ENCODE measurements at regions not wholly inside any gene's neighbourhood (a gene's known extent, or its start where the extent isn't known, plus 50 kb on each side); places are given as distances from the start of the nearest gene placed in this dataset.

GRCh38 chr6:40124924-40125323, 190.7 kb upstream of the MOCS1 start:
- Histone ChIP-seq H3K36me3 (ENCODE audit: control insufficient read depth, insufficient read depth, low read length) (no peaks in the 10 kb centered on the region), H3K27me3 (replicated peaks; ENCODE audit: control insufficient read depth, insufficient read depth, low read length) (no peaks in the 10 kb centered on the region), H3K4me3 (replicated peaks; ENCODE audit: low read depth, low read length) (no peak overlapping the region)
- no peak for DNase-seq (ENCODE audit: extremely low read depth, insufficient read length)
- no peak for TF ChIP-seq CTCF (IDR thresholded peaks at IDR 0.05; ENCODE audit: insufficient read depth, low read length, poor library complexity, severe bottlenecking)

DNA sequence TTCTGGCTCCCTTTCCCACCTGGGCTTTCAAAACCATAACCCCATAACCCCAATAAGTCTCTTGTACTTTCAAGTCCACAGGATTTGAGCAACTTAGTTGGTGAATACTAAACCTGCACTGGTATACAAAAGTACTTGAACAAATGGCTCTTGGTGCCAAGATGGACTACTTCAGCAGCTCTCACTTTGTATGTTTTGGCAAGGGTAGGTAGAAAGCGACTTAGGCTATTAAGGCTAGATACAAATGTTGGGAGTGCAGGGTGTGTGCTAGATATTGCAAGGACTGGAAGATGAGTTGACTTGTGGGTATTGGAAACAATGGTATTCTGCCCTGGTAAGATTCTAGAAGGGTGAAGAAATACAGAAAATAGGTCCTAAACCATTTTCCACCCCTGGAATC, 182.6 kb upstream of the MOCS1 start:
- Histone ChIP-seq H3K36me3 (ENCODE audit: control insufficient read depth, insufficient read depth, low read length) (no peaks in the 10 kb centered on the region), H3K4me3 (replicated peaks; ENCODE audit: low read depth, low read length) (no peak overlapping the region), H3K27me3 (replicated peaks; ENCODE audit: control insufficient read depth, insufficient read depth, low read length) (no peaks in the 10 kb centered on the region; the same call in 1 of the 2 replicates)
- no peak for DNase-seq (ENCODE audit: extremely low read depth, insufficient read length)
- TF ChIP-seq CTCF (IDR thresholded peaks at IDR 0.05; ENCODE audit: insufficient read depth, low read length, poor library complexity, severe bottlenecking): no peak

- DNase-seq (ENCODE audit: extremely low read depth, insufficient read length): no peak
- no peak overlapping the region for H3K4me3 ChIP-seq (replicated peaks; ENCODE audit: low read depth, low read length)
- H3K27me3 ChIP-seq (replicated peaks; ENCODE audit: control insufficient read depth, insufficient read depth, low read length): no peaks in the 10 kb centered on the region; the same call in 1 of the 2 replicates
- H3K36me3 ChIP-seq (ENCODE audit: control insufficient read depth, insufficient read depth, low read length): no peaks in the 10 kb centered on the region
- TF ChIP-seq CTCF (IDR thresholded peaks at IDR 0.05; ENCODE audit: insufficient read depth, low read length, poor library complexity, severe bottlenecking): no peak
Measured at GRCh38 chr6:40112350-40112749, 178.1 kb upstream of the MOCS1 start.

- no peak for DNase-seq (ENCODE audit: extremely low read depth, insufficient read length)
- Histone ChIP-seq H3K36me3 (ENCODE audit: control insufficient read depth, insufficient read depth, low read length) (no peaks in the 10 kb centered on the region), H3K27me3 (replicated peaks; ENCODE audit: control insufficient read depth, insufficient read depth, low read length) (no peaks in the 10 kb centered on the region), H3K4me3 (replicated peaks; ENCODE audit: low read depth, low read length) (no peak overlapping the region)
- no peak for TF ChIP-seq CTCF (IDR thresholded peaks at IDR 0.05; ENCODE audit: insufficient read depth, low read length, poor library complexity, severe bottlenecking)
Measured at GRCh38 chr6:40108736-40109135, 174.5 kb upstream of the MOCS1 start.

- Histone ChIP-seq H3K4me3 (replicated peaks; ENCODE audit: low read depth, low read length) (no peak overlapping the region), H3K36me3 (ENCODE audit: control insufficient read depth, insufficient read depth, low read length) (no peaks in the 10 kb centered on the region), H3K27me3 (replicated peaks; ENCODE audit: control insufficient read depth, insufficient read depth, low read length) (no peaks in the 10 kb centered on the region)
- no peak for TF ChIP-seq CTCF (IDR thresholded peaks at IDR 0.05; ENCODE audit: insufficient read depth, low read length, poor library complexity, severe bottlenecking)
- DNase-seq (ENCODE audit: extremely low read depth, insufficient read length): no peak
Measured at GRCh38 chr6:40106840-40107239, 172.6 kb upstream of the MOCS1 start.

DNA sequence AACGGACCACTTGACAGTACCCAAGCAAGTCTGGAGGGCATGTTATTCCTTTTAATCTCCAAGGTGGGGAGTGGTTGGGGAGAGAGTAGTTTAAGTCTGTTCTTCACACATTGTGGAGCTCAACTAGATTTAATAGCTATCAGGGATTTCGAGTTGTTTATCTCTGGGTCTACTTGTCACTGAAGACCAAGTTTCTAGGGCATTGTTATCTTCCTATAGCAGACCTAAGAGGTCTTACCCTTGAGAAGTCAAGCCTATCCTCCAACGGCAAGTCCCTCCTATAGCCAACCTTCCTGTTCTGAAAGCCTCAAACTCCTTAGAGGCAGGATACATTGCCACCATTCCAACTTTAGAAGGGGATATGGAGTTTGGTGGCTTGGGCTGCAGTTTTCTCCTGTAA, 164.5 kb upstream of the MOCS1 start:
- DNase-seq (ENCODE audit: extremely low read depth, insufficient read length): no peak
- no peaks in the 10 kb centered on the region for H3K36me3 ChIP-seq (ENCODE audit: control insufficient read depth, insufficient read depth, low read length)
- no peak overlapping the region for H3K4me3 ChIP-seq (replicated peaks; ENCODE audit: low read depth, low read length)
- TF ChIP-seq CTCF (IDR thresholded peaks at IDR 0.05; ENCODE audit: insufficient read depth, low read length, poor library complexity, severe bottlenecking): no peak
- no peaks in the 10 kb centered on the region for H3K27me3 ChIP-seq (replicated peaks; ENCODE audit: control insufficient read depth, insufficient read depth, low read length)
